IMR-90 (cell line): ENCODE measurements at regions not wholly inside any gene's neighbourhood (a gene's known extent, or its start where the extent isn't known, plus 50 kb on each side); places are given as distances from the start of the nearest gene placed in this dataset.

Experiments
- POLR2A ChIP-seq: IDR thresholded peaks from 2 replicates; pipeline ENCODE4 v1.6.1; 2012; ENCODE audit warnings: mild to moderate bottlenecking, low read depth, low read length
- RFX5 ChIP-seq: IDR thresholded peaks from 2 replicates; pipeline ENCODE4 v1.8.0; 2012; ENCODE audit warnings: low read depth, mild to moderate bottlenecking, low read length, moderate library complexity
- TF ChIP-seq, protein P1 (sequence below): conservative IDR thresholded peaks from 2 replicates; pipeline ENCODE4 v1.5.1; 2012; ENCODE audit warnings: mild to moderate bottlenecking, low read depth, low read length, improper control_type of control experiment

DNA sequence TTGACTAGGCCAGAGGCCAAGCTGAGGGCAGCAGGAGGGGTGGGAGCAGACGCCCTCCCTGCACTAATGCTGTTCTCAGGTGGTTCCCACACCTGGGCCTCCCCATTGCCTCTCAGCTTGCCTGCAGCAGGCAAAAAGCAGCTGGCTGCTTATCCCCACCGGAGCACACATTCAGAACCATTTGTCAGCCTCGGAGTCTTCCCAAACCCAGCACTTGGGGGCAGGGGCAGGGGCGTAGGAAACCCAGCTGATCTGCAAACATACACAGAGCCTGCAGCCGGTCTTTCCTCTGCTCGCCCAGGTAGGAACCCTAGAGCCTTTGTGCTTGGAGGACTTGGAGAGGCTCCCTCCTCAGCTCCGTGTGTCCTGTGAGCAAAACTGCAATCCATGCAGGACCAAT, 249.8 kb downstream of the CYP26B1 start:
- TF ChIP-seq POLR2A: no peak
- TF ChIP-seq, protein P1, sequence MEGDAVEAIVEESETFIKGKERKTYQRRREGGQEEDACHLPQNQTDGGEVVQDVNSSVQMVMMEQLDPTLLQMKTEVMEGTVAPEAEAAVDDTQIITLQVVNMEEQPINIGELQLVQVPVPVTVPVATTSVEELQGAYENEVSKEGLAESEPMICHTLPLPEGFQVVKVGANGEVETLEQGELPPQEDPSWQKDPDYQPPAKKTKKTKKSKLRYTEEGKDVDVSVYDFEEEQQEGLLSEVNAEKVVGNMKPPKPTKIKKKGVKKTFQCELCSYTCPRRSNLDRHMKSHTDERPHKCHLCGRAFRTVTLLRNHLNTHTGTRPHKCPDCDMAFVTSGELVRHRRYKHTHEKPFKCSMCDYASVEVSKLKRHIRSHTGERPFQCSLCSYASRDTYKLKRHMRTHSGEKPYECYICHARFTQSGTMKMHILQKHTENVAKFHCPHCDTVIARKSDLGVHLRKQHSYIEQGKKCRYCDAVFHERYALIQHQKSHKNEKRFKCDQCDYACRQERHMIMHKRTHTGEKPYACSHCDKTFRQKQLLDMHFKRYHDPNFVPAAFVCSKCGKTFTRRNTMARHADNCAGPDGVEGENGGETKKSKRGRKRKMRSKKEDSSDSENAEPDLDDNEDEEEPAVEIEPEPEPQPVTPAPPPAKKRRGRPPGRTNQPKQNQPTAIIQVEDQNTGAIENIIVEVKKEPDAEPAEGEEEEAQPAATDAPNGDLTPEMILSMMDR: no peak
- TF ChIP-seq RFX5: no peak
